Loucy (cell line): ENCODE measurements at regions not wholly inside any gene's neighbourhood (a gene's known extent, or its start where the extent isn't known, plus 50 kb on each side); places are given as distances from the start of the nearest gene placed in this dataset.

ENCODE experiments used
- H2AFZ ChIP-seq: fragments of 200-600 bp; sonication (generic); 2 replicates; pipeline ENCODE4 v1.6.0; 2016; ENCODE audit warnings: antibody characterized with exemption, mild to moderate bottlenecking, low read length, moderate library complexity
- H3F3A ChIP-seq: fragments of 200-600 bp; 2 replicates; pipeline ENCODE4 v1.6.0; 2016; ENCODE audit warnings: antibody characterized with exemption, low read depth, mild to moderate bottlenecking
- H3K27me3 ChIP-seq: fragments of 200-600 bp; sonication (generic); 2 replicates; pipeline ENCODE4 v1.6.1; 2014; ENCODE audit warnings: low read length, mild to moderate bottlenecking; ENCODE audit not compliant: insufficient read depth, poor library complexity, severe bottlenecking
- H3K36me3 ChIP-seq: fragments of 200-600 bp; sonication (generic); 2 replicates; pipeline ENCODE4 v1.6.1; 2016; ENCODE audit warnings: low read length; ENCODE audit not compliant: insufficient read depth
- H3K4me1 ChIP-seq: fragments of 200-600 bp; sonication (generic); 2 replicates; pipeline ENCODE4 v1.5.1; 2014; ENCODE audit warnings: low read length, mild to moderate bottlenecking; ENCODE audit not compliant: insufficient read depth, poor library complexity, severe bottlenecking
- H3K4me2 ChIP-seq: fragments of 200-600 bp; sonication (generic); 2 replicates; pipeline ENCODE4 v1.6.0; 2014; ENCODE audit warnings: antibody characterized with exemption, low read length, low read depth, mild to moderate bottlenecking; ENCODE audit not compliant: poor library complexity, severe bottlenecking
- H3K4me3 ChIP-seq: fragments of 200-600 bp; sonication (generic); 2 replicates; pipeline ENCODE4 v1.5.1; 2014; ENCODE audit warnings: low read length, mild to moderate bottlenecking, mixed read lengths; ENCODE audit not compliant: poor library complexity, severe bottlenecking
- H3K79me2 ChIP-seq: fragments of 200-600 bp; sonication (generic); 2 replicates; pipeline ENCODE4 v1.6.1; 2014; ENCODE audit warnings: low read length; ENCODE audit not compliant: insufficient read depth
- H3K9ac ChIP-seq: fragments of 200-600 bp; sonication (generic); 2 replicates; pipeline ENCODE4 v1.6.0; 2014; ENCODE audit warnings: mild to moderate bottlenecking, low read depth, low read length, moderate library complexity; ENCODE audit not compliant: poor library complexity, severe bottlenecking
- H3K9me2 ChIP-seq: fragments of 200-600 bp; sonication (generic); replicated peaks from 2 replicates; pipeline ENCODE4 v1.6.1; 2016; ENCODE audit warnings: low read depth, low read length, mixed read lengths
- H3K9me3 ChIP-seq: fragments of 200-600 bp; sonication (generic); 2 replicates; pipeline ENCODE4 v1.6.1; 2014; ENCODE audit warnings: mild to moderate bottlenecking, antibody characterized with exemption, low read length, low read depth; ENCODE audit not compliant: insufficient read depth
- H4K20me1 ChIP-seq: fragments of 200-600 bp; sonication (generic); 2 replicates; pipeline ENCODE4 v1.6.0; 2014; ENCODE audit warnings: antibody characterized with exemption, low read length, mild to moderate bottlenecking; ENCODE audit not compliant: insufficient read depth, poor library complexity, severe bottlenecking
- CTCF ChIP-seq: fragments of 200-600 bp; sonication (generic); conservative IDR thresholded peaks from 2 replicates; pipeline ENCODE4 v1.5.1; 2014; ENCODE audit warnings: mild to moderate bottlenecking, antibody characterized with exemption, low read length
- EZH2phosphoT487 ChIP-seq: fragments of 200-600 bp; IDR thresholded peaks from 2 replicates; pipeline ENCODE4 v1.6.1; 2018; ENCODE audit warnings: antibody characterized with exemption, mild to moderate bottlenecking, moderate library complexity, borderline replicate concordance

- no peaks in the 10 kb centered on the region for H3K9me3 ChIP-seq
Measured at GRCh38 chr5:5795074-5795771, 372.7 kb downstream of the ICE1 start.

GRCh38 chr5:5794118-5794560 lies 371.7 kb downstream of the ICE1 start:
- TF ChIP-seq CTCF, result no peak
- TF ChIP-seq EZH2phosphoT487, result no peak
- no peaks in the 10 kb centered on the region for H4K20me1 ChIP-seq
- H3K36me3 ChIP-seq, result no peaks in the 10 kb centered on the region
- no peaks in the 10 kb centered on the region for H3K79me2 ChIP-seq
- no peaks in the 10 kb centered on the region for H3K9me3 ChIP-seq
- H3K27me3 ChIP-seq, result no peaks in the 10 kb centered on the region
- H3K9me2 ChIP-seq, result no peaks in the 10 kb centered on the region
- H3K4me2 ChIP-seq, result no peak overlapping the region
- H3K9ac ChIP-seq, result no peak overlapping the region
- no peaks in the 10 kb centered on the region for H3F3A ChIP-seq
- no peak overlapping the region for H2AFZ ChIP-seq
- H3K4me1 ChIP-seq, result no peaks in the 10 kb centered on the region
- H3K4me3 ChIP-seq, result no peak overlapping the region

More at GRCh38 chr5:5795074-5795771, 372.7 kb downstream of the ICE1 start:
- Histone ChIP-seq H3K4me1 (no peaks in the 10 kb centered on the region), H3K27me3 (no peaks in the 10 kb centered on the region), H3K36me3 (no peaks in the 10 kb centered on the region), H3K4me2 (no peak overlapping the region), H3F3A (no peaks in the 10 kb centered on the region), H2AFZ (no peak overlapping the region), H4K20me1 (no peaks in the 10 kb centered on the region), H3K4me3 (no peak overlapping the region), H3K9me2 (no peaks in the 10 kb centered on the region), H3K9ac (no peak overlapping the region), H3K79me2 (no peaks in the 10 kb centered on the region)
- TF ChIP-seq CTCF, result no peak
- TF ChIP-seq EZH2phosphoT487, result no peak

GRCh38 chr5:5793242-5794117 lies 371.0 kb downstream of the ICE1 start:
- Histone ChIP-seq H4K20me1 (no peaks in the 10 kb centered on the region), H3K36me3 (no peaks in the 10 kb centered on the region), H3K4me2 (no peak overlapping the region), H2AFZ (no peak overlapping the region), H3K79me2 (no peaks in the 10 kb centered on the region), H3K9me2 (no peaks in the 10 kb centered on the region), H3K9me3 (no peaks in the 10 kb centered on the region), H3K9ac (no peak overlapping the region), H3K4me3 (no peak overlapping the region), H3K27me3 (no peaks in the 10 kb centered on the region), H3K4me1 (no peaks in the 10 kb centered on the region), H3F3A (no peaks in the 10 kb centered on the region)
- TF ChIP-seq CTCF, result no peak
- no peak for TF ChIP-seq EZH2phosphoT487
